Dendritic cell treated with granulocyte-macrophage colony-stimulating factor and Interleukin-4, amounts not matched to agents 40 ng/mL and 50 ng/mL, for 4 days (primary cell): ENCODE measurements at regions not wholly inside any gene's neighbourhood (a gene's known extent, or its start where the extent isn't known, plus 50 kb on each side); places are given as distances from the start of the nearest gene placed in this dataset.
"Not testable (repeated sequence)": the region's sequence is repeated elsewhere in the genome, so short reads cannot be mapped to it uniquely, and the experiment has no call there.

Source experiments
- H3K27ac Mint-ChIP-seq: one replicate; pipeline ENCODE4 v1.8.0; 2022; ENCODE audit warnings: mild to moderate bottlenecking, mixed read lengths
- H3K27me3 Mint-ChIP-seq: one replicate; pipeline ENCODE4 v1.8.0; 2022; ENCODE audit warnings: mild to moderate bottlenecking, mixed read lengths
- H3K36me3 Mint-ChIP-seq: one replicate; pipeline ENCODE4 v1.8.0; 2022; ENCODE audit warnings: low read depth, mixed read lengths
- H3K4me1 Mint-ChIP-seq: one replicate; pipeline ENCODE4 v1.8.0; 2022; ENCODE audit warnings: low read depth, mixed read lengths
- H3K4me3 Mint-ChIP-seq: one replicate; pipeline ENCODE4 v1.8.0; 2022; ENCODE audit warnings: mild to moderate bottlenecking, moderate library complexity, mixed read lengths
- H3K9me3 Mint-ChIP-seq: one replicate; pipeline ENCODE4 v1.8.0; 2022; ENCODE audit warnings: mixed read lengths
- intact Hi-C: fragments of 100-400 bp; cut with micrococcal nuclease; formaldehyde crosslinking; loops from one replicate; pipeline ENCODE4 v1.15.0; 2022

GRCh38 chr1:95643071-95643470, 409.1 kb downstream of the RWDD3 start:
- no peak overlapping the region for H3K4me3 Mint-ChIP-seq
- H3K27me3 Mint-ChIP-seq, result no peaks in the 10 kb centered on the region
- H3K27ac Mint-ChIP-seq, result no peak overlapping the region
- H3K9me3 Mint-ChIP-seq, result peaks cover 57% of the 10 kb centered on the region
- no peaks in the 10 kb centered on the region for H3K36me3 Mint-ChIP-seq
- no peaks in the 10 kb centered on the region for H3K4me1 Mint-ChIP-seq
- intact Hi-C loops, result no loop called here

GRCh38 chr1:95645126-95645525, 411.1 kb downstream of the RWDD3 start:
- intact Hi-C loops, H3K36me3 Mint-ChIP-seq, H3K4me1 Mint-ChIP-seq, H3K27ac Mint-ChIP-seq, H3K4me3 Mint-ChIP-seq, H3K27me3 Mint-ChIP-seq: not testable (repeated sequence)
- peaks cover 57% of the 10 kb centered on the region for H3K9me3 Mint-ChIP-seq

- intact Hi-C loops, result no loop called here
- no peaks in the 10 kb centered on the region for H3K4me1 Mint-ChIP-seq
Observed at GRCh38 chr1:95650631-95651030, 416.6 kb downstream of the RWDD3 start.

GRCh38 chr1:95652423-95652965, 418.5 kb downstream of the RWDD3 start:
- no peak overlapping the region for H3K4me3 Mint-ChIP-seq
- no peak overlapping the region for H3K27ac Mint-ChIP-seq
- intact Hi-C loops, result no loop called here

More at GRCh38 chr1:95650631-95651030, 416.6 kb downstream of the RWDD3 start:
- H3K27me3 Mint-ChIP-seq, result no peaks in the 10 kb centered on the region
- no peak overlapping the region for H3K27ac Mint-ChIP-seq
- peaks cover 35% of the 10 kb centered on the region for H3K9me3 Mint-ChIP-seq
- no peak overlapping the region for H3K4me3 Mint-ChIP-seq
- no peaks in the 10 kb centered on the region for H3K36me3 Mint-ChIP-seq

GRCh38 chr1:95653618-95654017, 419.6 kb downstream of the RWDD3 start:
- no peaks in the 10 kb centered on the region for H3K4me1 Mint-ChIP-seq
- intact Hi-C loops, result no loop called here
- peaks cover 31% of the 10 kb centered on the region for H3K9me3 Mint-ChIP-seq
- H3K27me3 Mint-ChIP-seq, result no peaks in the 10 kb centered on the region
- no peak overlapping the region for H3K4me3 Mint-ChIP-seq
- no peaks in the 10 kb centered on the region for H3K36me3 Mint-ChIP-seq
- H3K27ac Mint-ChIP-seq, result no peak overlapping the region

More at GRCh38 chr1:95652423-95652965, 418.5 kb downstream of the RWDD3 start:
- H3K27me3 Mint-ChIP-seq, result no peaks in the 10 kb centered on the region
- H3K36me3 Mint-ChIP-seq, result no peaks in the 10 kb centered on the region
- H3K9me3 Mint-ChIP-seq, result peaks cover 28% of the 10 kb centered on the region
- H3K4me1 Mint-ChIP-seq, result no peaks in the 10 kb centered on the region

GRCh38 chr1:95655321-95656020, 421.5 kb downstream of the RWDD3 start:
- Mint-ChIP-seq H3K4me1 (no peaks in the 10 kb centered on the region), H3K36me3 (no peaks in the 10 kb centered on the region), H3K9me3 (peaks cover 43% of the 10 kb centered on the region), H3K27me3 (no peaks in the 10 kb centered on the region), H3K4me3 (no peak overlapping the region), H3K27ac (no peak overlapping the region)
- intact Hi-C loops, result no loop called here

- intact Hi-C loops, result no loop called here
- H3K27me3 Mint-ChIP-seq, result no peaks in the 10 kb centered on the region
- no peaks in the 10 kb centered on the region for H3K4me1 Mint-ChIP-seq
Observed at GRCh38 chr1:95657248-95657647, 423.2 kb downstream of the RWDD3 start.

GRCh38 chr1:95659166-95659565, 425.2 kb downstream of the RWDD3 start:
- Mint-ChIP-seq H3K4me1 (no peaks in the 10 kb centered on the region), H3K9me3 (peaks cover 60% of the 10 kb centered on the region), H3K4me3 (no peak overlapping the region), H3K27me3 (no peaks in the 10 kb centered on the region), H3K36me3 (no peaks in the 10 kb centered on the region), H3K27ac (no peak overlapping the region)
- intact Hi-C loops, result no loop called here

More at GRCh38 chr1:95657248-95657647, 423.2 kb downstream of the RWDD3 start:
- Mint-ChIP-seq H3K27ac (no peak overlapping the region), H3K4me3 (no peak overlapping the region), H3K36me3 (no peaks in the 10 kb centered on the region), H3K9me3 (peaks cover 53% of the 10 kb centered on the region)

- no peak overlapping the region for H3K4me3 Mint-ChIP-seq
- intact Hi-C loops, result no loop called here
- no peaks in the 10 kb centered on the region for H3K27me3 Mint-ChIP-seq
- H3K9me3 Mint-ChIP-seq, result peaks cover 64% of the 10 kb centered on the region
- no peak overlapping the region for H3K27ac Mint-ChIP-seq
- H3K36me3 Mint-ChIP-seq, result no peaks in the 10 kb centered on the region
- H3K4me1 Mint-ChIP-seq, result no peaks in the 10 kb centered on the region
Observed at GRCh38 chr1:95659588-95659987, 425.6 kb downstream of the RWDD3 start.

- Mint-ChIP-seq H3K9me3 (peaks cover 75% of the 10 kb centered on the region), H3K27me3 (no peaks in the 10 kb centered on the region), H3K27ac (no peak overlapping the region), H3K36me3 (no peaks in the 10 kb centered on the region), H3K4me3 (no peak overlapping the region), H3K4me1 (no peaks in the 10 kb centered on the region)
- intact Hi-C loops, result no loop called here
Observed at GRCh38 chr1:95660736-95661135, 426.7 kb downstream of the RWDD3 start.

GRCh38 chr1:95663530-95663929, 429.5 kb downstream of the RWDD3 start:
- H3K36me3 Mint-ChIP-seq, H3K4me1 Mint-ChIP-seq, intact Hi-C loops, H3K4me3 Mint-ChIP-seq, H3K27me3 Mint-ChIP-seq, H3K27ac Mint-ChIP-seq: not testable (repeated sequence)
- peaks cover 75% of the 10 kb centered on the region for H3K9me3 Mint-ChIP-seq

GRCh38 chr1:95668165-95668564, 434.2 kb downstream of the RWDD3 start:
- H3K4me1 Mint-ChIP-seq, result no peaks in the 10 kb centered on the region
- no peaks in the 10 kb centered on the region for H3K36me3 Mint-ChIP-seq
- H3K27ac Mint-ChIP-seq, result no peak overlapping the region
- H3K9me3 Mint-ChIP-seq, result peaks cover 67% of the 10 kb centered on the region
- no peak overlapping the region for H3K4me3 Mint-ChIP-seq
- H3K27me3 Mint-ChIP-seq, result no peaks in the 10 kb centered on the region
- intact Hi-C loops, result no loop called here

- intact Hi-C loops, H3K36me3 Mint-ChIP-seq, H3K4me3 Mint-ChIP-seq, H3K27ac Mint-ChIP-seq, H3K27me3 Mint-ChIP-seq, H3K4me1 Mint-ChIP-seq: not testable (repeated sequence)
- peaks cover 66% of the 10 kb centered on the region for H3K9me3 Mint-ChIP-seq
Observed at GRCh38 chr1:95669638-95670037, 435.6 kb downstream of the RWDD3 start.

GRCh38 chr1:95671098-95671497, 437.1 kb downstream of the RWDD3 start:
- Mint-ChIP-seq H3K4me1 (no peaks in the 10 kb centered on the region), H3K9me3 (peaks cover 56% of the 10 kb centered on the region), H3K36me3 (no peaks in the 10 kb centered on the region), H3K4me3 (no peak overlapping the region), H3K27me3 (no peaks in the 10 kb centered on the region), H3K27ac (no peak overlapping the region)
- intact Hi-C loops, result no loop called here

- Mint-ChIP-seq H3K9me3 (peaks cover 48% of the 10 kb centered on the region), H3K4me1 (no peaks in the 10 kb centered on the region), H3K27ac (no peak overlapping the region), H3K36me3 (no peaks in the 10 kb centered on the region), H3K27me3 (no peaks in the 10 kb centered on the region), H3K4me3 (no peak overlapping the region)
- intact Hi-C loops, result no loop called here
Observed at GRCh38 chr1:95679262-95679661, 445.3 kb downstream of the RWDD3 start.
